ENCODE measurements at regions not wholly inside any gene's neighbourhood (a gene's known extent, or its start where the extent isn't known, plus 50 kb on each side); places are given as distances from the start of the nearest gene placed in this dataset.

DNA sequence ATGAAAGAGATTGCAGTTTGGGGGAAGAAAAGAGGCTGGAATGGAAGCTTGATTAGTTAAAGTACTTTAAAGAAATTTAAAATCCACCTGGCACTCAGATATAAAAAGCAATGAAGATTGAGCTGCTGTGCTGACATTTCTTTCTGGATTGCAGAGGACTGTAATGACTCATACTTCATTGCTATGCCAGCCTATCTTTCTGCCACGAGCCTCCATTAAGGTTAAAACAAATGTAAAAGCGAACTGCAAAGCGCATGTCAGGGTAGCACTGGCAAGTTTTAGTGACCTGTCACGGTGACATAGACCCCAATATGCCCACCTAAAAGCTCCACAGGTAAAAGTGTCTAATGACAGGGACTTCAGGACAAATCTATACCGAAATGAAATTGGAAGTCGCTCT is 449.6 kb downstream of the C6orf118 start:
- TF ChIP-seq, protein P1, sequence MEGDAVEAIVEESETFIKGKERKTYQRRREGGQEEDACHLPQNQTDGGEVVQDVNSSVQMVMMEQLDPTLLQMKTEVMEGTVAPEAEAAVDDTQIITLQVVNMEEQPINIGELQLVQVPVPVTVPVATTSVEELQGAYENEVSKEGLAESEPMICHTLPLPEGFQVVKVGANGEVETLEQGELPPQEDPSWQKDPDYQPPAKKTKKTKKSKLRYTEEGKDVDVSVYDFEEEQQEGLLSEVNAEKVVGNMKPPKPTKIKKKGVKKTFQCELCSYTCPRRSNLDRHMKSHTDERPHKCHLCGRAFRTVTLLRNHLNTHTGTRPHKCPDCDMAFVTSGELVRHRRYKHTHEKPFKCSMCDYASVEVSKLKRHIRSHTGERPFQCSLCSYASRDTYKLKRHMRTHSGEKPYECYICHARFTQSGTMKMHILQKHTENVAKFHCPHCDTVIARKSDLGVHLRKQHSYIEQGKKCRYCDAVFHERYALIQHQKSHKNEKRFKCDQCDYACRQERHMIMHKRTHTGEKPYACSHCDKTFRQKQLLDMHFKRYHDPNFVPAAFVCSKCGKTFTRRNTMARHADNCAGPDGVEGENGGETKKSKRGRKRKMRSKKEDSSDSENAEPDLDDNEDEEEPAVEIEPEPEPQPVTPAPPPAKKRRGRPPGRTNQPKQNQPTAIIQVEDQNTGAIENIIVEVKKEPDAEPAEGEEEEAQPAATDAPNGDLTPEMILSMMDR (IDR thresholded peaks at IDR 0.05): no peak
- TF ChIP-seq POLR2AphosphoS5 (IDR thresholded peaks at IDR 0.05) (no peak), POLR2A (IDR thresholded peaks at IDR 0.05) (no peak)
